ENCODE measurements at regions not wholly inside any gene's neighbourhood (a gene's known extent, or its start where the extent isn't known, plus 50 kb on each side); places are given as distances from the start of the nearest gene placed in this dataset.

- no peak for TF ChIP-seq CTCF (conservative IDR thresholded peaks at IDR 0.05; ENCODE audit: low read depth, low read length)
- DNase-seq (ENCODE audit: low read depth): no peak
- no peak overlapping the region for H3K4me3 ChIP-seq (ENCODE audit: low read depth, low read length)
Observed at GRCh38 chr1:30257742-30258380, 465.5 kb downstream of the MATN1 start.

DNA sequence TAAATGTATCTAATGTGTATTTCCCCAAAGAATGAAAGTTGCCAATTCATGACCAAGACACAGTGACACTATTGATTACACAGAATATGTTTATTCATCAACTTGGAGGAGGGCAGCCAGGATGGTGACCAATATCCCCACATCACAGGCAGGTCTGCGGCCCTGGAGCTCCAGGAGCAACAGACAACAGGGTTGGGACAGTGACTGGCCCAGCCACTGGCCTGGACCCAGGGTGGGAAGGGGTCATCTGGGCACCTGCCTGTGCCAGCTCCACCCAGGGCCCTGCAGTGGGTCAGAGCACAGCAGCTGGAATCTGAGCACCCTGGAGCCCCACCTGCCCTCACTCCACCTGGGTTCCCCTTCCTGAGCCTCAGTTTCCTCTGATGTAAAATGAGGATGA, 466.1 kb downstream of the MATN1 start:
- DNase-seq (ENCODE audit: low read depth): no peak
- TF ChIP-seq CTCF (conservative IDR thresholded peaks at IDR 0.05; ENCODE audit: low read depth, low read length): no peak
- H3K4me3 ChIP-seq (ENCODE audit: low read depth, low read length): no peak overlapping the region

DNA sequence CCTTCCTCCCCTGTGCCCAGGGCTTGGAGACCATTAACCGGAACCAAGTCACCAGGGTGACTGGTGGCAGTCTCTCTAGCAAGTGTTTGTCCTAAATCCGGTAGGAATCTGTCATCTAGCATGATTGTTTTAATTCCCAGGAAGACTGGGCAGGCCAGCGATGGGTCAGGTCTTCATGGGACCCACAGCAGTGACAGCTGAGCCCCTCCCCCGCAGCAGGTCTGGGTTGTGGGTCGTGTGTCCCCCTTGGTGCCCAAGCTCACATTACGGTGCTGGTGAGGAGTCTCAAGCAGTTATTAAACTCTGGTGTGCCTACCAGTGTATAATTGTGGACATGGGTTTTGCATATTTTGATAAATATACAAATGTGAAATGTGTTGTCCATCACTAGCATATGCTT, 466.5 kb downstream of the MATN1 start:
- no peak overlapping the region for H3K4me3 ChIP-seq (ENCODE audit: low read depth, low read length)
- DNase-seq (ENCODE audit: low read depth): no peak
- TF ChIP-seq CTCF (conservative IDR thresholded peaks at IDR 0.05; ENCODE audit: low read depth, low read length): no peak

DNA sequence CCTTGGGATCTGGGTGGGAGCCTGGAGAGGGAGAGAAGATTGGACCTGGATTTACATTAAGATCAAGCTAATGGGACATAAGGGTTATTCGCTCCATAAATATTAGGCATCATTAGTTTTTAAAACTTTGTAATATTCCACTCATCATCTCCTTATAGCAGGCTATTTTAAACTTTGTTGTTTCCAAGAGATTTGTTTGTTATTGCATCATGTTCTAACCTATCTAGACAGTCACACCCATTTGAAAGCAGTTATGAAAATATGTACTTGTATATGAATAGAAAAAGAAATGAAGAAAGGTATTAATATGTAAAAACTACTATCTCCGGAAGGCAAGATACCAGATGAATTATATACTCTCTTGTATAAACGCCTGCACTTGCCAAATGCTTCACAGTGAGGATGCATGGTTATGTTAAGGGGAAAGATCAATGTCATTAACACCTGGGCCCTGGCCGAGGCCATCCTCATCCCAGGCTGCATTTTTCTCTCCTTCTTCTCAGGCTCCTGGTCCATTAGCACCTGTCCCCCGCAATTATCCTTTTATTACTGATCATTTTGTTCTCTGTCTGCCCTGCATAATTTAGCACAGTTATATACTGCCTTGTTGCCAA, 468.2 kb downstream of the MATN1 start:
- no peak for DNase-seq (ENCODE audit: low read depth)
- H3K4me3 ChIP-seq (ENCODE audit: low read depth, low read length): no peak overlapping the region
- TF ChIP-seq CTCF (conservative IDR thresholded peaks at IDR 0.05; ENCODE audit: low read depth, low read length): no peak

GRCh38 chr1:30253807-30254440, 469.5 kb downstream of the MATN1 start:
- no peak for DNase-seq (ENCODE audit: low read depth)
- H3K4me3 ChIP-seq (ENCODE audit: low read depth, low read length): no peak overlapping the region
- TF ChIP-seq CTCF (conservative IDR thresholded peaks at IDR 0.05; ENCODE audit: low read depth, low read length): no peak

GRCh38 chr1:30253361-30253760, 470.0 kb downstream of the MATN1 start:
- DNase-seq (ENCODE audit: low read depth): no peak
- no peak overlapping the region for H3K4me3 ChIP-seq (ENCODE audit: low read depth, low read length)
- TF ChIP-seq CTCF (conservative IDR thresholded peaks at IDR 0.05; ENCODE audit: low read depth, low read length): no peak

Data from epithelial cell of proximal tubule (primary cell).